ENCODE measurements at regions not wholly inside any gene's neighbourhood (a gene's known extent, or its start where the extent isn't known, plus 50 kb on each side); places are given as distances from the start of the nearest gene placed in this dataset.

DNA sequence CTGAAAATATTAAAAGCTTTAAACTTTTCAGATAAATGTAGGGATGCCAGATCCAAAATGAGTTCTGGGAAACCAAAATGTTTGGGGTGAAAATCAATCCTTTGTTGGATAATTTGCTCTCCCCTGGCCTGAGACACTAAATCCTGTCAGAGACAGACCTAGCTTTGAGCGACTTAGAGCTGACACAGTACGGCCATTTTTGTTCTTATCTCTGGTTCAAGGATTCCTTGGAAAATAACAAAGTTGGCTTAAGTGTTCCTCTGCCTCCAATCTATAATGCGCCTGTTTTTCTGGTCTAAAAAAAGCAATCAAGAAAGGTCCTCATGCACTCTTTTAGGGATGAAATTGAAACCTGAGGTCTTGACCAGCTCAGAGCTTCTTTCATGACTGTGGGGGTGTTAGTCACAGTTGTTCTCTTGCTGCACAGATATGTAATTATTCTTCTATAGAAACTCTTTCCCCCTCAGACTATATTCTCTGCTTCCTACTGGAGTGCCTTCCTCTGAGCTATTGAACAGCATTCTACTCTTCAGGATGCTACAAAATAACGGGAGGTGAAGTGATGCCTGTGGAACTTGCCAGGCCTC lies 52.3 kb upstream of the EGLN3 start:
- no peak overlapping the region for H3K4me3 ChIP-seq
- H3K27ac ChIP-seq, result no peak overlapping the region
- no peaks in the 10 kb centered on the region for H3K9me3 ChIP-seq
- H3K4me1 ChIP-seq, result no peaks in the 10 kb centered on the region
- intact Hi-C loops (cut with DNase I), result no loop called here
- H3K36me3 ChIP-seq, result no peaks in the 10 kb centered on the region
- H3K27me3 ChIP-seq (ENCODE audit: low read depth), result no peaks in the 10 kb centered on the region
- no peak for DNase-seq
- TF ChIP-seq, protein P1, sequence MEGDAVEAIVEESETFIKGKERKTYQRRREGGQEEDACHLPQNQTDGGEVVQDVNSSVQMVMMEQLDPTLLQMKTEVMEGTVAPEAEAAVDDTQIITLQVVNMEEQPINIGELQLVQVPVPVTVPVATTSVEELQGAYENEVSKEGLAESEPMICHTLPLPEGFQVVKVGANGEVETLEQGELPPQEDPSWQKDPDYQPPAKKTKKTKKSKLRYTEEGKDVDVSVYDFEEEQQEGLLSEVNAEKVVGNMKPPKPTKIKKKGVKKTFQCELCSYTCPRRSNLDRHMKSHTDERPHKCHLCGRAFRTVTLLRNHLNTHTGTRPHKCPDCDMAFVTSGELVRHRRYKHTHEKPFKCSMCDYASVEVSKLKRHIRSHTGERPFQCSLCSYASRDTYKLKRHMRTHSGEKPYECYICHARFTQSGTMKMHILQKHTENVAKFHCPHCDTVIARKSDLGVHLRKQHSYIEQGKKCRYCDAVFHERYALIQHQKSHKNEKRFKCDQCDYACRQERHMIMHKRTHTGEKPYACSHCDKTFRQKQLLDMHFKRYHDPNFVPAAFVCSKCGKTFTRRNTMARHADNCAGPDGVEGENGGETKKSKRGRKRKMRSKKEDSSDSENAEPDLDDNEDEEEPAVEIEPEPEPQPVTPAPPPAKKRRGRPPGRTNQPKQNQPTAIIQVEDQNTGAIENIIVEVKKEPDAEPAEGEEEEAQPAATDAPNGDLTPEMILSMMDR (IDR thresholded peaks at IDR 0.05), result no peak
- no peak for ATAC-seq

Measured in lower lobe of right lung (tissue), 2 donors.